H9 (cell line): ENCODE measurements at regions not wholly inside any gene's neighbourhood (a gene's known extent, or its start where the extent isn't known, plus 50 kb on each side); places are given as distances from the start of the nearest gene placed in this dataset.

ENCODE experiments used
- DNase-seq: peaks from one replicate; pipeline ENCODE4 v3.0.0-alpha.2; 2017
- H2AFZ ChIP-seq: one replicate; pipeline ENCODE4 v1.6.1; 2013; ENCODE audit warnings: mild to moderate bottlenecking, low read length, control low read depth, moderate library complexity
- H2AK5ac ChIP-seq: 2 replicates; pipeline ENCODE4 v1.6.1; 2013; ENCODE audit warnings: low read length, control low read depth, mixed read lengths; ENCODE audit not compliant: insufficient read length
- H2BK120ac ChIP-seq: one replicate; pipeline ENCODE4 v1.6.1; 2013; ENCODE audit warnings: low read depth, mild to moderate bottlenecking, low read length, control low read depth, inconsistent platforms; ENCODE audit not compliant: poor library complexity, severe bottlenecking
- H2BK12ac ChIP-seq: 2 replicates; pipeline ENCODE4 v1.6.1; 2013; ENCODE audit warnings: low read length, control low read depth, mixed read lengths, low read depth; ENCODE audit not compliant: insufficient read length
- H2BK15ac ChIP-seq: 2 replicates; pipeline ENCODE4 v1.6.1; 2013; ENCODE audit warnings: low read depth, low read length, control low read depth
- H2BK20ac ChIP-seq: one replicate; pipeline ENCODE4 v1.6.1; 2013; ENCODE audit warnings: low read depth, mild to moderate bottlenecking, low read length, control low read depth, inconsistent platforms; ENCODE audit not compliant: poor library complexity, severe bottlenecking
- H2BK5ac ChIP-seq: 2 replicates; pipeline ENCODE4 v1.6.1; 2013; ENCODE audit warnings: low read length, control low read depth, mixed read lengths; ENCODE audit not compliant: insufficient read length
- H3K14ac ChIP-seq: 2 replicates; pipeline ENCODE4 v1.6.1; 2013; ENCODE audit warnings: low read length, control low read depth; ENCODE audit not compliant: insufficient read depth
- H3K18ac ChIP-seq: 2 replicates; pipeline ENCODE4 v1.6.1; 2013; ENCODE audit warnings: low read depth, mild to moderate bottlenecking, mixed read lengths, low read length, control low read depth; ENCODE audit not compliant: insufficient read length
- H3K23ac ChIP-seq: 2 replicates; pipeline ENCODE4 v1.6.1; 2013; ENCODE audit warnings: low read length, control low read depth, mixed read lengths, low read depth; ENCODE audit not compliant: insufficient read length
- H3K23me2 ChIP-seq: 2 replicates; pipeline ENCODE4 v1.6.1; 2013; ENCODE audit warnings: low read depth, mild to moderate bottlenecking, mixed read lengths, low read length, control low read depth; ENCODE audit not compliant: insufficient read length, poor library complexity, severe bottlenecking
- H3K27ac ChIP-seq: 2 replicates; pipeline ENCODE4 v1.5.1; 2013; ENCODE audit warnings: low read length, control low read depth, mixed read lengths, low read depth; ENCODE audit not compliant: insufficient read length
- H3K27me3 ChIP-seq: 2 replicates; pipeline ENCODE4 v1.6.1; 2013; ENCODE audit warnings: low read length, control low read depth, inconsistent platforms; ENCODE audit not compliant: insufficient read depth
- H3K4ac ChIP-seq: 2 replicates; pipeline ENCODE4 v1.6.1; 2013; ENCODE audit warnings: low read depth, mild to moderate bottlenecking, control low read depth, inconsistent platforms, low read length, moderate library complexity
- H3K4me1 ChIP-seq: 2 replicates; pipeline ENCODE4 v1.6.1; 2013; ENCODE audit warnings: low read length, control low read depth, inconsistent platforms; ENCODE audit not compliant: insufficient read depth
- H3K4me2 ChIP-seq: 2 replicates; pipeline ENCODE4 v1.6.1; 2013; ENCODE audit warnings: low read length, control low read depth, mixed read lengths; ENCODE audit not compliant: insufficient read length, insufficient read depth
- H3K56ac ChIP-seq: 2 replicates; pipeline ENCODE4 v1.6.1; 2013; ENCODE audit warnings: low read depth, mild to moderate bottlenecking, mixed read lengths, low read length, control low read depth; ENCODE audit not compliant: insufficient read length
- H3K79me1 ChIP-seq: 2 replicates; pipeline ENCODE4 v1.6.1; 2013; ENCODE audit warnings: low read depth, mild to moderate bottlenecking, moderate library complexity, low read length, control low read depth, inconsistent platforms; ENCODE audit not compliant: insufficient read depth, poor library complexity, severe bottlenecking
- H3K79me2 ChIP-seq: 2 replicates; pipeline ENCODE4 v1.6.1; 2013; ENCODE audit warnings: low read length, control low read depth, inconsistent platforms; ENCODE audit not compliant: insufficient read depth
- H3K9ac ChIP-seq: 2 replicates; pipeline ENCODE4 v1.6.1; 2013; ENCODE audit warnings: low read length, control low read depth, mixed read lengths; ENCODE audit not compliant: insufficient read length; ENCODE audit errors: extremely low read depth
- H3K9me3 ChIP-seq: one replicate; pipeline ENCODE4 v1.6.1; 2013; ENCODE audit warnings: low read depth, low read length, inconsistent platforms; ENCODE audit not compliant: control insufficient read depth
- H3T11ph ChIP-seq: one replicate; pipeline ENCODE4 v1.6.1; 2013; ENCODE audit warnings: mild to moderate bottlenecking, low read length, control low read depth, inconsistent platforms
- H4K20me1 ChIP-seq: one replicate; pipeline ENCODE4 v1.6.1; 2013; ENCODE audit not compliant: control insufficient read depth, insufficient read length, insufficient read depth
- H4K5ac ChIP-seq: 2 replicates; pipeline ENCODE4 v1.6.1; 2013; ENCODE audit warnings: low read depth, mild to moderate bottlenecking, mixed read lengths, low read length, control low read depth; ENCODE audit not compliant: insufficient read length
- H4K8ac ChIP-seq: replicated peaks from 2 replicates; pipeline ENCODE4 v1.6.1; 2013; ENCODE audit warnings: low read length, control low read depth, mixed read lengths, low read depth; ENCODE audit not compliant: insufficient read length
- H4K91ac ChIP-seq: 2 replicates; pipeline ENCODE4 v1.6.1; 2013; ENCODE audit warnings: low read depth, mild to moderate bottlenecking, moderate library complexity, mixed read lengths, low read length, control low read depth; ENCODE audit not compliant: insufficient read length
- H3K27ac Mint-ChIP-seq, 3 experiments: 2 replicates in 2 of 3; 3 replicates in 1 of 3; pipeline ENCODE4 v1.8.0; 2020 to 2021; ENCODE audit warnings: mixed read lengths in 3 of 3, mild to moderate bottlenecking in 1 of 3, moderate library complexity in 1 of 3
- H3K27me3 Mint-ChIP-seq: 2 replicates; pipeline ENCODE4 v1.8.0; 2021; ENCODE audit warnings: low read depth, mild to moderate bottlenecking, moderate library complexity, mixed read lengths
- H3K36me3 Mint-ChIP-seq, 3 experiments: 2 replicates in 2 of 3; 3 replicates in 1 of 3; pipeline ENCODE4 v1.8.0; 2020 to 2021; ENCODE audit warnings: low read depth in 3 of 3, mixed read lengths in 3 of 3; ENCODE audit not compliant: insufficient read depth in 1 of 3
- H3K4me1 Mint-ChIP-seq, 2 experiments: 2 replicates each; pipeline ENCODE4 v1.8.0; 2020; ENCODE audit warnings: mixed read lengths in 2 of 2
- H3K4me3 Mint-ChIP-seq, 2 experiments: 2 replicates in 1 of 2; 3 replicates in 1 of 2; pipeline ENCODE4 v1.8.0; 2020 to 2021; ENCODE audit warnings: mild to moderate bottlenecking in 2 of 2, mixed read lengths in 2 of 2, moderate library complexity in 1 of 2
- H3K9me3 Mint-ChIP-seq, 2 experiments: 2 replicates in 1 of 2; 3 replicates in 1 of 2; pipeline ENCODE4 v1.8.0; 2020; ENCODE audit warnings: mild to moderate bottlenecking in 2 of 2, mixed read lengths in 2 of 2, moderate library complexity in 1 of 2
- WGBS: extraction: QIAGEN DNeasy Blood & Tissue Kit; methylation state at CpG from one replicate; pipeline ENCODE4 v1.1.7; 2013; ENCODE audit warnings: missing lambda C conversion rate, low lambda C conversion rate, mixed read lengths; ENCODE audit not compliant: insufficient read length; ENCODE audit errors: extremely low coverage; 5-methylcytosine and 5-hydroxymethylcytosine counted together
- TF ChIP-seq, protein P1 (sequence below): fragments of 200-600 bp; sonication (generic); conservative IDR thresholded peaks from 3 replicates; pipeline ENCODE4 v1.8.0; 2021; ENCODE audit warnings: antibody characterized with exemption, mild to moderate bottlenecking

DNA sequence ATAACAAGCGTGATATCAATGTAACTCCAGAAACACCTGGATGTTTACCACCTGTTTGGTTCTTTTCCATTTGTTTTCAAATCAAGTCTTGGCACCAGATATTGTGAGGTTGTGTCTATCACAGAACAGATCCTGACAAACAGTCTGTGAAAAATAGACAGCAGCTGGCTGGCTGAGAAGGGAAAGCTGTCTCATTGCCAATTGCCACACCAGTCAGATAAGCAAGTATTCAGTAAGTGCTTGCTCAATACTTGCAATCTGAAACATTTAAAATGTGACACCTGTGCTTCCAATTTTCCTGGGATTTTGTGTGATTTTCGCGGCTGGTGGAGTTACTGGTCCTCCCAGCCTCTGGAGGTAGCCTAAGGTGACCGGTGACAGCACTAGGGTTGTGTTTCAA, 147.9 kb upstream of the MYO3A start:
- no peak overlapping the region for H3T11ph ChIP-seq
- no peak overlapping the region for H3K18ac ChIP-seq
- no peaks in the 10 kb centered on the region for H3K79me1 ChIP-seq
- H3K9ac ChIP-seq: no peak overlapping the region
- WGBS: no CpG with 5 or more reads among the region's 4 CpGs
- no peak overlapping the region for H3K23ac ChIP-seq
- Mint-ChIP-seq H3K4me1 (peaks cover 29 to 34% of the 10 kb centered on the region in 2 experiments), H3K36me3 (no peaks in the 10 kb centered on the region), H3K27me3 (no peaks in the 10 kb centered on the region), H3K9me3 (no peaks in the 10 kb centered on the region; a peak in 1 of 5 replicates), H3K4me3 (no peak overlapping the region), H3K27ac (no peak overlapping the region)
- H3K23me2 ChIP-seq: no peaks in the 10 kb centered on the region
- no peak overlapping the region for H4K91ac ChIP-seq
- TF ChIP-seq, protein P1, sequence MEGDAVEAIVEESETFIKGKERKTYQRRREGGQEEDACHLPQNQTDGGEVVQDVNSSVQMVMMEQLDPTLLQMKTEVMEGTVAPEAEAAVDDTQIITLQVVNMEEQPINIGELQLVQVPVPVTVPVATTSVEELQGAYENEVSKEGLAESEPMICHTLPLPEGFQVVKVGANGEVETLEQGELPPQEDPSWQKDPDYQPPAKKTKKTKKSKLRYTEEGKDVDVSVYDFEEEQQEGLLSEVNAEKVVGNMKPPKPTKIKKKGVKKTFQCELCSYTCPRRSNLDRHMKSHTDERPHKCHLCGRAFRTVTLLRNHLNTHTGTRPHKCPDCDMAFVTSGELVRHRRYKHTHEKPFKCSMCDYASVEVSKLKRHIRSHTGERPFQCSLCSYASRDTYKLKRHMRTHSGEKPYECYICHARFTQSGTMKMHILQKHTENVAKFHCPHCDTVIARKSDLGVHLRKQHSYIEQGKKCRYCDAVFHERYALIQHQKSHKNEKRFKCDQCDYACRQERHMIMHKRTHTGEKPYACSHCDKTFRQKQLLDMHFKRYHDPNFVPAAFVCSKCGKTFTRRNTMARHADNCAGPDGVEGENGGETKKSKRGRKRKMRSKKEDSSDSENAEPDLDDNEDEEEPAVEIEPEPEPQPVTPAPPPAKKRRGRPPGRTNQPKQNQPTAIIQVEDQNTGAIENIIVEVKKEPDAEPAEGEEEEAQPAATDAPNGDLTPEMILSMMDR: no peak
- no peak overlapping the region for H3K4me2 ChIP-seq
- DNase-seq: no peak
- H3K79me2 ChIP-seq: no peaks in the 10 kb centered on the region
- H2BK120ac ChIP-seq: no peak overlapping the region
- peaks cover 2% of the 10 kb centered on the region for H3K4me1 ChIP-seq
- H3K9me3 ChIP-seq: no peaks in the 10 kb centered on the region
- H4K8ac ChIP-seq: no peak overlapping the region
- no peaks in the 10 kb centered on the region for H4K20me1 ChIP-seq
- no peak overlapping the region for H2BK20ac ChIP-seq
- no peak overlapping the region for H3K27ac ChIP-seq
- 0 out of 2 replicates have a peak overlapping the region, but pooled peaks have one; percentile 68 for H2BK15ac ChIP-seq
- H2AFZ ChIP-seq: no peak overlapping the region
- no peak overlapping the region for H2BK5ac ChIP-seq
- no peak overlapping the region; the same call in 1 of the 2 replicates for H3K14ac ChIP-seq
- H3K27me3 ChIP-seq: no peaks in the 10 kb centered on the region
- no peak overlapping the region for H3K4ac ChIP-seq
- no peak overlapping the region for H2AK5ac ChIP-seq
- no peak overlapping the region for H4K5ac ChIP-seq
- no peak overlapping the region for H2BK12ac ChIP-seq
- H3K56ac ChIP-seq: no peak overlapping the region
